Fibroblast of pulmonary artery (primary cell): ENCODE measurements at regions not wholly inside any gene's neighbourhood (a gene's known extent, or its start where the extent isn't known, plus 50 kb on each side); places are given as distances from the start of the nearest gene placed in this dataset.

Experiments used
- DNase-seq: peaks from one replicate; pipeline ENCODE4 v3.0.0-alpha.2; 2010; ENCODE audit warnings: low read depth
- H3K4me3 ChIP-seq: replicated peaks from 2 replicates; pipeline ENCODE4 v1.5.1; 2011; ENCODE audit warnings: low read depth, mild to moderate bottlenecking, control low read depth, low read length, moderate library complexity
- CTCF ChIP-seq: IDR thresholded peaks from 2 replicates; pipeline ENCODE4 v1.5.1; 2011; ENCODE audit warnings: mild to moderate bottlenecking, control low read depth, low read length, inconsistent platforms; ENCODE audit errors: missing control alignments

- no peak overlapping the region for H3K4me3 ChIP-seq
- DNase-seq: no peak
- TF ChIP-seq CTCF: no peak
Observed at GRCh38 chr18:61155586-61155985, 177.6 kb upstream of the CDH20 start.

GRCh38 chr18:61157451-61157850 is 175.8 kb upstream of the CDH20 start:
- no peak for TF ChIP-seq CTCF
- DNase-seq: no peak
- H3K4me3 ChIP-seq: no peak overlapping the region

- DNase-seq: no peak
Observed at GRCh38 chr18:61159246-61159645, 174.0 kb upstream of the CDH20 start.

GRCh38 chr18:61164321-61164720 is 168.9 kb upstream of the CDH20 start:
- no peak for DNase-seq
- TF ChIP-seq CTCF: no peak
- no peak overlapping the region for H3K4me3 ChIP-seq

More at GRCh38 chr18:61159246-61159645, 174.0 kb upstream of the CDH20 start:
- no peak overlapping the region for H3K4me3 ChIP-seq
- TF ChIP-seq CTCF: no peak

GRCh38 chr18:61167902-61168301 is 165.3 kb upstream of the CDH20 start:
- no peak for TF ChIP-seq CTCF
- no peak overlapping the region for H3K4me3 ChIP-seq
- no peak for DNase-seq

GRCh38 chr18:61169386-61169785 is 163.8 kb upstream of the CDH20 start:
- no peak for TF ChIP-seq CTCF
- H3K4me3 ChIP-seq: no peak overlapping the region

GRCh38 chr18:61172624-61173023 is 160.6 kb upstream of the CDH20 start:
- no peak for TF ChIP-seq CTCF
- DNase-seq: no peak
- no peak overlapping the region for H3K4me3 ChIP-seq

More at GRCh38 chr18:61169386-61169785, 163.8 kb upstream of the CDH20 start:
- no peak for DNase-seq
